Astrocyte of the spinal cord (primary cell): ENCODE measurements at regions not wholly inside any gene's neighbourhood (a gene's known extent, or its start where the extent isn't known, plus 50 kb on each side); places are given as distances from the start of the nearest gene placed in this dataset.
"Not testable (repeated sequence)": the region's sequence is repeated elsewhere in the genome, so short reads cannot be mapped to it uniquely, and the experiment has no call there.

Experiments
- DNase-seq: peaks from one replicate; pipeline ENCODE4 v3.0.0; 2011; ENCODE audit warnings: low read depth, low spot score
- H3K4me3 ChIP-seq: 2 replicates; pipeline ENCODE4 v1.5.1; 2011; ENCODE audit warnings: low read depth, mild to moderate bottlenecking, low read length, moderate library complexity
- CTCF ChIP-seq: IDR thresholded peaks from 2 replicates; pipeline ENCODE4 v1.5.1; 2012; ENCODE audit warnings: low read depth, mild to moderate bottlenecking, low read length, inconsistent platforms
- in situ Hi-C: cut with HindIII; loops from 2 replicates; pipeline ENCODE4 v1.10.0; 2017; ENCODE audit warnings: low sequenced_read_pairs

- in situ Hi-C loops, result no loop called here
- no peak for DNase-seq
- no peak for TF ChIP-seq CTCF
- no peak overlapping the region for H3K4me3 ChIP-seq
Measured at GRCh38 chr3:153245661-153246060, 83.6 kb downstream of the RAP2B start.

- TF ChIP-seq CTCF, result no peak
- in situ Hi-C loops, result no loop called here
- no peak overlapping the region for H3K4me3 ChIP-seq
- DNase-seq, result no peak
Measured at GRCh38 chr3:153246331-153246730, 84.3 kb downstream of the RAP2B start.

GRCh38 chr3:153246806-153247205 lies 84.8 kb downstream of the RAP2B start:
- DNase-seq, result peak; percentile 77
- in situ Hi-C loops, result no loop called here
- no peak for TF ChIP-seq CTCF
- H3K4me3 ChIP-seq, result no peak overlapping the region

- no peak for DNase-seq
- H3K4me3 ChIP-seq, result no peak overlapping the region
- in situ Hi-C loops, result no loop called here
- no peak for TF ChIP-seq CTCF
Measured at GRCh38 chr3:153247331-153248330, 85.6 kb downstream of the RAP2B start.

- H3K4me3 ChIP-seq, DNase-seq, in situ Hi-C loops: not testable (repeated sequence)
Measured at GRCh38 chr3:153248835-153249234, 86.8 kb downstream of the RAP2B start.

GRCh38 chr3:153249906-153250305 lies 87.9 kb downstream of the RAP2B start:
- in situ Hi-C loops, result no loop called here
- no peak overlapping the region for H3K4me3 ChIP-seq
- no peak for DNase-seq
- TF ChIP-seq CTCF, result no peak

- in situ Hi-C loops, result no loop called here
- no peak overlapping the region for H3K4me3 ChIP-seq
- DNase-seq, result no peak
- no peak for TF ChIP-seq CTCF
Measured at GRCh38 chr3:153250446-153250845, 88.4 kb downstream of the RAP2B start.
